MCF 10A (cell line): ENCODE measurements at regions not wholly inside any gene's neighbourhood (a gene's known extent, or its start where the extent isn't known, plus 50 kb on each side); places are given as distances from the start of the nearest gene placed in this dataset.

Experiments used
- BruUV-seq: library from RNA; stranded (reverse); fragments of 400-500 nt; replicated peaks from 2 replicates; lab custom pipeline; 2021; lab: Mats Ljungman, UMichigan
- CTCF ChIA-PET: fragments of 300-600 bp; sonication (Branson Sonifier 250); formaldehyde crosslinking; extraction: SDS; loops from one replicate; lab custom pipeline; 2021; ENCODE audit warnings: antibody characterized with exemption, inconsistent platforms; lab: Yijun Ruan, JAX
- POLR2A ChIA-PET: fragments of 300-600, 350-650 bp; sonication (Branson Sonifier 250); formaldehyde crosslinking; extraction: SDS; loops from one replicate; lab custom pipeline; 2020; ENCODE audit warnings: antibody characterized with exemption, inconsistent platforms; lab: Yijun Ruan, JAX
- DNase-seq: peaks from one replicate; pipeline ENCODE4 v3.0.0-alpha.2; 2018; ENCODE audit not compliant: unreplicated experiment
- H3K27ac Mint-ChIP-seq: one replicate; pipeline ENCODE4 v1.8.0; 2022; ENCODE audit warnings: mild to moderate bottlenecking, low read depth, mixed read lengths; ENCODE audit not compliant: unreplicated experiment
- H3K27me3 Mint-ChIP-seq: one replicate; pipeline ENCODE4 v1.8.0; 2022; ENCODE audit warnings: mixed read lengths; ENCODE audit not compliant: insufficient read depth, unreplicated experiment
- H3K36me3 Mint-ChIP-seq: one replicate; pipeline ENCODE4 v1.8.0; 2022; ENCODE audit warnings: mild to moderate bottlenecking, moderate library complexity, mixed read lengths; ENCODE audit not compliant: insufficient read depth, unreplicated experiment
- H3K4me1 Mint-ChIP-seq: one replicate; pipeline ENCODE4 v1.8.0; 2022; ENCODE audit warnings: mixed read lengths; ENCODE audit not compliant: insufficient read depth, unreplicated experiment
- H3K4me3 Mint-ChIP-seq: one replicate; pipeline ENCODE4 v1.8.0; 2022; ENCODE audit warnings: mild to moderate bottlenecking, moderate library complexity, mixed read lengths; ENCODE audit not compliant: unreplicated experiment
- H3K9me3 Mint-ChIP-seq: one replicate; pipeline ENCODE4 v1.8.0; 2022; ENCODE audit warnings: mixed read lengths; ENCODE audit not compliant: unreplicated experiment
- intact Hi-C: fragments of 100-400 bp; cut with micrococcal nuclease; formaldehyde crosslinking; loops from 2 replicates; pipeline ENCODE4 v1.14.1; 2022
- TF ChIP-seq, protein P1 (sequence below): fragments of 200-600 bp; IDR thresholded peaks from one replicate; pipeline ENCODE4 v1.8.0; 2022; ENCODE audit warnings: antibody characterized with exemption, mild to moderate bottlenecking; ENCODE audit not compliant: unreplicated experiment

DNA sequence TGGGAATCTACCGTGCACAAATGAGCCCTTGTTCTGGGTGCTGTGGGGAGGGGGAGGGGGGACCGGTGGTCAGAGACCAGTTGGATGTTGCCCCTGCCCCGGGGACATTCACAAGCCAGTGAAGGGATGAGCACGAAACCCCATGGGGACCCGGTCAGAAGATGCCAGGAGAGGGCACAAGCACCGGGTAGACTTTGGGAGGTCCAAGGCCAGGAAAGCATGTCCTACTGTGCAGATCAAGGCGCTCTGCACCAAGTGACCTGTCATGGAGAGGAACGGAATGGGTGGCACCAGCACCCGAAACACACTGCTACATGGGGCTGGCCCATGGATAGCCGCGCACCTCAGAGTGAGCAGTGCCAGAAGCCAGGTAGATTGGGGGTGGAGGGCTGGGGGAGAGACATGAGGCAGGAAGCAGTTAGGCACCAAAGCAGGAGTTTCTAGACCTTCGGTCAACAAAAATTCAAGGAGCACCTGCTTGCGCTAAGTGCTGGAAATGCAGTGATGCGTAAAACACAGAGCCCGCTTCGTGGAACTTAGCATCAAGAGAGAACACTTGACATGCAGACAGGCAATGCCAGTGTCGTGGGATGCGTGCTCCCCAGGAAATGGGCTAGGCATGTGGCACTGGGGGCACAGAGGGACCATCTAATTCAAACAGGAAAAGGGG lies 99.1 kb downstream of the CPN2 start:
- ChIA-PET POLR2A (no interaction called here), CTCF (interaction anchor here (1.1 kb wide), 1 partner anchor 85 kb away, joined by 4 read pairs; no protein-coding TSS in a partner anchor)
- Mint-ChIP-seq H3K27me3 (peaks cover 21% of the 10 kb centered on the region), H3K4me3 (no peak overlapping the region), H3K4me1 (no peaks in the 10 kb centered on the region), H3K9me3 (no peaks in the 10 kb centered on the region), H3K27ac (no peak overlapping the region), H3K36me3 (no peaks in the 10 kb centered on the region)
- TF ChIP-seq, protein P1, sequence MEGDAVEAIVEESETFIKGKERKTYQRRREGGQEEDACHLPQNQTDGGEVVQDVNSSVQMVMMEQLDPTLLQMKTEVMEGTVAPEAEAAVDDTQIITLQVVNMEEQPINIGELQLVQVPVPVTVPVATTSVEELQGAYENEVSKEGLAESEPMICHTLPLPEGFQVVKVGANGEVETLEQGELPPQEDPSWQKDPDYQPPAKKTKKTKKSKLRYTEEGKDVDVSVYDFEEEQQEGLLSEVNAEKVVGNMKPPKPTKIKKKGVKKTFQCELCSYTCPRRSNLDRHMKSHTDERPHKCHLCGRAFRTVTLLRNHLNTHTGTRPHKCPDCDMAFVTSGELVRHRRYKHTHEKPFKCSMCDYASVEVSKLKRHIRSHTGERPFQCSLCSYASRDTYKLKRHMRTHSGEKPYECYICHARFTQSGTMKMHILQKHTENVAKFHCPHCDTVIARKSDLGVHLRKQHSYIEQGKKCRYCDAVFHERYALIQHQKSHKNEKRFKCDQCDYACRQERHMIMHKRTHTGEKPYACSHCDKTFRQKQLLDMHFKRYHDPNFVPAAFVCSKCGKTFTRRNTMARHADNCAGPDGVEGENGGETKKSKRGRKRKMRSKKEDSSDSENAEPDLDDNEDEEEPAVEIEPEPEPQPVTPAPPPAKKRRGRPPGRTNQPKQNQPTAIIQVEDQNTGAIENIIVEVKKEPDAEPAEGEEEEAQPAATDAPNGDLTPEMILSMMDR = no peak
- no TSS peak for BruUV-seq
- intact Hi-C loops = no loop called here
- DNase-seq = no peak

DNA sequence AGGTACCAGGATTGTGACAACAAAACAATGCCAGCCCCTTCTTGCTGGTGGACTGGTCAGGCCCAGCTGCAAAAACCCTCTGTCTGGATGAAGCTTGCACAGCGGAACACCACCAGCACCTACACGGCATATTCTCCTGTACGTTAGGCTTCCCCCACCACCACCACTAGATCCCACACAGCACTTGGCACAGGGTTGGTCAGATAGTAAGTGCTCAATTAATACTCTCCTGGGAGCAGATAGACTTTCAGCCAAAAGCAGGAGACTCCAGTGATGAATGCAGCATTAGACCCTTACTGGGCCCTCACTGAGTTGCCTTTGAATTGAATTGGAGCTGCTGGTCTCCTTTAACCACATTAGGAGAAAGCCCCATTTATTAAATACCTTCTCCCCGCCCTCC lies 97.9 kb downstream of the CPN2 start:
- BruUV-seq = no TSS peak

DNA sequence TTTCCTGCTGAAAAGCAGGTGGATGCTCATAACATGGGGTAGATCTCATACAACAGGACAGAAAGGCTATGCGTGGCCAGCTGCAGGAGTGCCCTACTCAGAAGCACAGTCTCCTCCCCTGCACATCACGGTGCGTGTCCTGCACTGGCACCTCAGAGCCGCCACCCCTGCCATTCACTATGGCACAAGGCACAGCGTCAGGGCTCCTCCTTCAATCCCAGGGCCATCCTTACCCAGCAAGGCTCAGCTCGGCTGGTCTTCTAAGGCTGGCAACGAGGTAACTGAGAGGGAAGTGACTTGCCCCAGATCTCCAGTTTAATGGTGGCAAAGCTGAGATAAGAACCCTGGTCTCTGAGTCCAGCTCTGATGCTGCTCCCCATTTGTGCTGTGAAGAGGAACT lies 97.1 kb downstream of the CPN2 start:
- intact Hi-C loops = no loop called here
- ChIA-PET POLR2A (interaction anchor here (0.6 to 1.0 kb wide), 2 partner anchors 22 to 115 kb away, joined by 3 read pairs; no protein-coding TSS in a partner anchor), CTCF (no interaction called here)
- Mint-ChIP-seq H3K4me1 (no peaks in the 10 kb centered on the region), H3K36me3 (no peaks in the 10 kb centered on the region), H3K27me3 (peaks cover 21% of the 10 kb centered on the region), H3K27ac (no peak overlapping the region), H3K4me3 (no peak overlapping the region), H3K9me3 (peaks cover 8% of the 10 kb centered on the region)
- TF ChIP-seq, protein P1 = no peak
- no peak for DNase-seq
- BruUV-seq = no TSS peak

More for the DNA sequence above, 97.9 kb downstream of the CPN2 start:
- H3K4me3 Mint-ChIP-seq = no peak overlapping the region
- H3K27me3 Mint-ChIP-seq = peaks cover 21% of the 10 kb centered on the region
- no peaks in the 10 kb centered on the region for H3K36me3 Mint-ChIP-seq
- ChIA-PET POLR2A (interaction anchor here (0.6 to 1.0 kb wide), 2 partner anchors 21 to 115 kb away, joined by 3 read pairs; no protein-coding TSS in a partner anchor), CTCF (interaction anchor here (1.1 kb wide), 1 partner anchor 86 kb away, joined by 4 read pairs; no protein-coding TSS in a partner anchor)
- H3K4me1 Mint-ChIP-seq = no peaks in the 10 kb centered on the region
- no peak overlapping the region for H3K27ac Mint-ChIP-seq
- DNase-seq = no peak
- peaks cover 1% of the 10 kb centered on the region for H3K9me3 Mint-ChIP-seq
- TF ChIP-seq, protein P1 = no peak
- intact Hi-C loops = no loop called here

DNA sequence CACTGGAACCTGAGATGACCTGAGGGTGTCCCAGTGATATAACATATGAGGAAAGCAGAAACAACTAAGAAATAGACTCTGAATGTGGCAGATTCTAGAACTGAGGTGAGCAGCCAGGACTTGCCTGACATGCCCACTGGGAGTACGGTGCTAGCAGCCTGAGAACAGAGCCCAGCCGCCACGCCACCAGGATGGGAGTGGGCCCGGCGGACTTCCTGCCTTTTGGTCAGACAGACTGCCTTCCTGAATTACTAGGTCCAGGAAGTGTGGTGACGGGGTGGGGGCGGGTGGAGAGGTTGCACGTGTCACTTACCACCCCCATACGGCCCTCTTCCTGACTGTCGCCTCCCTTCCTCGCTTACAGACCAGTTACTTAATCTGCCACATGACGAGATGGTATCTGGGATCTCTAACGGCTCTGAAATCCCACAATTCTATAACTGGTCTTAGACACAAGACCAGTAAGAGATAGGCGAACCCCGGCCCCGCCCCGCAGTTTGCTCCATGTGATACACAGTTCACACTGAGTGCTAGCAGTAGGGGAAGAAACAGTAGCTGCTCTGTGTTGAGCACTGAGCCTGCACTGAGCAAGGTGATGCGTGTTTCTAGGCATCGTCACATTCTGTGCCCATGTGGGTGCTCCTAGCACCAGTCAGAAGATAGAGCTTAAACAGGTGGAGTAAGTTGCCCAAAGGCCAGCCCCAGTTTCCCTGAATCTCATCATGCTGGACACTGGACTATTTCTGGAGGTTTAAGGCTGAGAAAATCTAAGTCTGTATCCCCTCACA lies 95.7 kb downstream of the CPN2 start:
- no peak overlapping the region for H3K27ac Mint-ChIP-seq
- TF ChIP-seq, protein P1 = no peak
- POLR2A ChIA-PET = no interaction called here
- H3K27me3 Mint-ChIP-seq = peaks cover 21% of the 10 kb centered on the region
- CTCF ChIA-PET = no interaction called here
- H3K9me3 Mint-ChIP-seq = peaks cover 8% of the 10 kb centered on the region
- BruUV-seq = no TSS peak
- no peak for DNase-seq
- H3K36me3 Mint-ChIP-seq = no peaks in the 10 kb centered on the region
- H3K4me1 Mint-ChIP-seq = no peaks in the 10 kb centered on the region
- intact Hi-C loops = no loop called here
- H3K4me3 Mint-ChIP-seq = no peak overlapping the region
